ENCODE measurements at regions not wholly inside any gene's neighbourhood (a gene's known extent, or its start where the extent isn't known, plus 50 kb on each side); places are given as distances from the start of the nearest gene placed in this dataset.

GRCh38 chr9:82535432-82535998 is 527.4 kb downstream of the RASEF start:
- TF ChIP-seq REST (IDR thresholded peaks at IDR 0.05; ENCODE audit: insufficient read depth in 1 of 2, low read depth in 2 of 2, low read length in 2 of 2) (no peak), TAF1 (IDR thresholded peaks at IDR 0.05; ENCODE audit: borderline replicate concordance, insufficient read depth, low read length) (no peak), POLR2AphosphoS5 (IDR thresholded peaks at IDR 0.05; ENCODE audit: low read depth, low read length) (no peak), SIN3A (IDR thresholded peaks at IDR 0.05; ENCODE audit: borderline replicate concordance, insufficient read depth, low read length) (no peak), FOXP2 (optimal IDR thresholded peaks at IDR 0.05; ENCODE audit: borderline replicate concordance, extremely low read depth, extremely low read length, insufficient read depth) (no peak)

Data from PFSK-1 (cell line).